T-helper 22 cell (primary cell): ENCODE measurements at regions not wholly inside any gene's neighbourhood (a gene's known extent, or its start where the extent isn't known, plus 50 kb on each side); places are given as distances from the start of the nearest gene placed in this dataset.

ENCODE experiments used
- DNase-seq: peaks from one replicate; pipeline ENCODE4 v3.0.0-alpha.2; 2020; ENCODE audit warnings: low read depth

- DNase-seq: no peak
These were observed 808.9 kb downstream of the SUCLG1 start for GRCh38 chr2:83650161-83650560.

GRCh38 chr2:83640506-83640905, 818.6 kb downstream of the SUCLG1 start:
- DNase-seq: no peak

DNA sequence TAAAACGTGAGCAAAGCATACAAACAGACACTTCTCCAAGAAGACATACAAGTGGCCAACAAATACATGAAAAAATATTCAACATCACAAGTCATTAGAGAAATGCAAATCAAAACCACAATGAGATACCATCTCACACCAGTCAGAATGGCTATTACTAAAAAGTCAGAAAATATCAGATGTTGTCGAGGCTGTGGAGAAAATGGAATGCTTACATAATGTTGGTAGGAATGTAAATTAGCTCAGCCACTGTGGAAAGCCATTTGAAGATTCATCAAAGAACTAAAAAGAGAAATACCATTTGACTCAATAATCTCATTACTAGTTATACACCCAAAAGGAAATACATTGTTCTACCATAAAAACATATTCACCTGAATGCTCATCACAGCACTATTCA, 825.7 kb downstream of the SUCLG1 start:
- no peak for DNase-seq

- no peak for DNase-seq
These were observed 828.7 kb downstream of the SUCLG1 start for GRCh38 chr2:83630351-83630750.

- no peak for DNase-seq
These were observed 843.6 kb downstream of the SUCLG1 start for GRCh38 chr2:83615511-83615910.

DNA sequence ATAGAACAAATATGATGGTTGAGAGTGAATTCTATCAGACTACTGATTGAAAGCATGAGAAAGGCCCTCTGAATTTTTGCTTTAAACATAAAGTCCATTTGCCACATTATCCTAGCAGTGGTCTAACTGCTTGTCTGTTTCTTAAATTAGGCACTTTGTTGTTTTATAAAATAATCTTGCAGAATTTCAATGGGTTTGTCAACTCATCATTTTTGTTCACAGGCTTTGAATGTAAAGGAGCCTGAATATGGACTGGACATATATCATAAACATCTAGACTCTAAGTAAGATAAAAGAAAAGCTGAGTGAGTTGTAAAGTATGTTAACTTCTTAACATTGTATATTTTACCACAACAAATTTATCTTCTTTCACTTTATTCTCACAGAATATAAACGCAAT, 845.9 kb downstream of the SUCLG1 start:
- no peak for DNase-seq

- DNase-seq: no peak
These were observed 856.3 kb downstream of the SUCLG1 start for GRCh38 chr2:83602753-83603152.

GRCh38 chr2:83596592-83597282, 862.3 kb downstream of the SUCLG1 start:
- DNase-seq: no peak

- DNase-seq: no peak
These were observed 863.2 kb downstream of the SUCLG1 start for GRCh38 chr2:83595926-83596325.

- DNase-seq: no peak
These were observed 863.9 kb downstream of the SUCLG1 start for GRCh38 chr2:83595121-83595690.

- DNase-seq: no peak
These were observed 864.6 kb downstream of the SUCLG1 start for GRCh38 chr2:83594241-83595120.

- DNase-seq: no peak
These were observed 871.8 kb downstream of the SUCLG1 start for GRCh38 chr2:83587309-83587708.

- DNase-seq: no peak
These were observed 873.8 kb downstream of the SUCLG1 start for GRCh38 chr2:83585250-83585649.

DNA sequence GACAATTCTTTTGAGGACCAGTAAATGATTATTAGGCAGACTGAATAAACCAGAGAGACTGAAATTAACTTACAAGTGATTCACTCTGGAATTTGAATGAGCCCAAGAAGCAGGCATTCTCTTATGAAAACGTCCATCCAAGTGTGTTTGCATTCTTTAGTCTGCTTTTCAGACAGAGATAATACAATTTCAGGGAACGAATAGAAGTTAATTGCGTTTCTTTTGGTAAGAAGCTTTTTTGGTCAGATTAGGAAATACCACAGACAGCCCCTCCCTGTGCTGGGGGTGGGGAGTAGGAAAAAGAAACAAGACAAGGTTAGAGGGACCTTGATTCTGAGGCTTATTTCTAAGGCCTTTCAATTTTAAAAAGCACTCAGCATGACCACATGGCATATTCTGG, 874.4 kb downstream of the SUCLG1 start:
- no peak for DNase-seq

DNA sequence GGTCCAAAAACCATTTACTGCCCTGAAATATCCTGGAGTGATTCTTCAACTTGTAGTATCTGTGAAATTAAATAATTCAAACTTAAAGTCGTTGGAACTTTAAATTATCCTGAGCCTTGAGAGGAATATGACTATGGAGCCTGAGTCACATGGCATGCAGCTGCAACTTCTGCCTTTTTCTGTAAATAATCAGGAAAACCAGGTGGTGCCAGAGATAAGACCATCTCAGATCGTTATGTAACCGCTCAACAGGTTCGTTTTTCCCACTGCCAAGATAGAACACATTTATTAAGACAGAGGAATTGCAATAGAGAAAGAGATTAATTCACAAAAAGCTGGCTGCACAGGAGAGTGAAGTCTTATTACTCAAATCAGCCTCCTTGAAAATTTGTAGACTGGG, 876.5 kb downstream of the SUCLG1 start:
- no peak for DNase-seq

GRCh38 chr2:83579507-83579906, 879.6 kb downstream of the SUCLG1 start:
- DNase-seq: no peak

DNA sequence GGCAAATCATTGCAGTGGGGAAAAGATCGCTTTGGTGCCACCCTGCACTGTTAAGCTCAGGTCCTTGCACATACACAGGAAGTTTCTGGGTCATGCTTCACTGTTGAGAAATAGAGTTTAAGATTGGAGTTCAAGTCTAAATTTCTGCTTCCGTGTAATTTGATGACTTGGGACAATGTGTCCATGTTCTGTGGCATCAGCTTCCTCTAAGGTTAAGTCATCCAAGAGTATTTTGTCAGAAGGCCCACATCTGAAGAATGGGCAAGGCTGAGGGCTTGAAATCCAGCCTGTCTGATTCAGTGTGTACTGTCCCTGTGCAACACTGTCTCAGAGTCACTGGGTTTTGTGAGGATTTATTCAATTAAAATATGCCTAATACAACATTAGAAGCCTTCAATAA, 880.7 kb downstream of the SUCLG1 start:
- no peak for DNase-seq

DNA sequence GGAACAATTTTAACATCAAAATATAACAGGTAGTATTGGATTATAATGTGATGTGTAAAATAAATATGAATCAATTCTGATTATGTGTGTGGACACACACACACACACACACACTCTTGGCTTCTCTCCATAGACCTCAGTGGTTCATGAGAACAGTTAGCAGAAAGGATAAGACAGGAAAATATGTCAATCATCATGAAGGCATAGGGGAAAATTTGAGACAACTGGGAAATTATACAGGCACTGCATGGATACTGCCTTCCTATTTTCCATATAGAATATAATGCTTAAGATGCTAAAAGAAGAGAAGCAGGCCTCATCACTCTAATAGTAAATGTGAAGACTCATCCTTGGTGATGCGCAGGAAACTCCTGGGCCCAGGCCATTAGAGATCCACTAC, 884.5 kb downstream of the SUCLG1 start:
- no peak for DNase-seq

DNA sequence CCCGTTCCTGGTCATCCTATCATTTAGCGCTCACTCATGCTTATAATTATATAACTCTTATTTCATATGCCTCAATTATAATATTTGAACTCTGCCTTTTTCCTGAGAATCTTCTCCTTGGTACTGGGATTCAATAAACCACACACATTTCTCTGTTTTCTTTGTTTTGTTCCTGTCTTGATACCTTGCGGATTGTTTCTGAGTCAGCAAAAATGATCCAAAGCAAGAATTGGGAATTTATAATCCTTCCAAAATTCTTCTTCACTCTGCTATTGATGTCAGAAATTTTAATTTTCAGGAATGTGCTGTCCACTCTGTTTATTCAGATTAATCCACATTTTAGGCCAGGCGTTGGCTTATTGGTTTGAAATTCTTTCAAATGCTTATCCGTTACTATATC, 886.0 kb downstream of the SUCLG1 start:
- no peak for DNase-seq

- no peak for DNase-seq
These were observed 886.7 kb downstream of the SUCLG1 start for GRCh38 chr2:83572400-83572799.

- no peak for DNase-seq
These were observed 891.5 kb downstream of the SUCLG1 start for GRCh38 chr2:83567551-83567950.

DNA sequence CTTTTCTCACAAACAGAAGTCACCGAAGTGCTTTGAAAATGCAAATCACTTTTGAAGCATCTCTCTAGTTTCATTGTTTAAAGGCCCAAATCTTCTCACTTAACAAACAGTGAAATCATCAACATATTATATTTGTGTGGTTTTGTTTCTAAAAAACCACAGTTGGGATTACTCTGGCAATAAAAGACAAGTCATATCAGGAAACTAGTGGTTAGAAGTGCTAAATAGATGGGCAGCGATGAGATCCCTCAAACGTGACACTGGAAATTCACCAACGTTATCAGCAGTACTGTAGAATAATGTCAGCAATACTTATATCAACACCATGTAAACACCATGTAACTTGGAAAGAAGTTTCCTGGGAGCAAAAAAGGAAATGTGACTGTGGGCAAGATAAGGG, 893.5 kb downstream of the SUCLG1 start:
- no peak for DNase-seq

- DNase-seq: no peak
These were observed 893.9 kb downstream of the SUCLG1 start for GRCh38 chr2:83565181-83565580.
